HG02642 (cell line): ENCODE measurements at regions not wholly inside any gene's neighbourhood (a gene's known extent, or its start where the extent isn't known, plus 50 kb on each side); places are given as distances from the start of the nearest gene placed in this dataset.

Source experiments
- ATAC-seq: cut with Tn5 transposase; IDR thresholded peaks from one replicate; pipeline ENCODE4 v1.9.1; 2021; ENCODE audit warnings: mild to moderate bottlenecking; ENCODE audit not compliant: unreplicated experiment, poor library complexity

DNA sequence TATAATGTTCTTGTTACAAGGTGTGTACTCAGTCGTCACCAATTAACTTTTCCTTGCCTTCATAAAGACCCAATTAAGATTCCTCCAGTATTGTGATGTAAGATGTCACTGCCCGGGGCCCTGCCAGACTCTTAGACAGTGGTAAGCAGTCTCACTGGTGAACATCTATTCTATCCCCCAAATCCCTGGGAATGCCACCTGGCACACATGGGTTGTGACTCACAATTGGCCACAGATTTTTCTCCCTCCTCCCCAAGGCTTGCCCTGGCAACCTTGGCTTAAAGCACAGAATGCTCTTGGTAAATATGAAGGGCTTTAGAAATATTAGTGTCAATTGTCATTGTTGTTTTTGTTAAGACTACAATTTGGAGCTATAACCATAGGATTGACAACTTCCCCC, 287.9 kb downstream of the ETAA1 start:
- no peak for ATAC-seq

DNA sequence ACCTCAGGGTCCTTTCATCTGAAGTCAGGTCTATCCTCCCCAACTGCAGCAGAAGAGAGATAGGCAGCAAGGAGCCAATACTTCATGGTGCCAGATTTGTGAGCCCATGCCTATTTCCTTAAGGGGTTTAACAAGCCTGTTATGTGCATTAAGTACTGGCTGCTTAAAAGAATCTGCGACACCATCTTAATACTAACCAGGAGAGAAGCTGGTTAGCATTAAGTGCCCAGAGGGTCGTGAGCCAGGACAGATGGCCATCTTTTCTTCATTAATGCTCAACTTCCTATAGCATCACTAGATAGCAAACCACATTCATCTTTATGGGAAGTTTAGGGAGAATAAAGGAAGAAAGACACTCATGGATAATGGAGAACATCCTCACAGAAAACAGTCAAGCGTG, 289.1 kb downstream of the ETAA1 start:
- ATAC-seq: no peak

GRCh38 chr2:67689186-67689585, 292.1 kb downstream of the ETAA1 start:
- no peak for ATAC-seq

- ATAC-seq: no peak
These were observed 292.5 kb downstream of the ETAA1 start for GRCh38 chr2:67689651-67690050.

DNA sequence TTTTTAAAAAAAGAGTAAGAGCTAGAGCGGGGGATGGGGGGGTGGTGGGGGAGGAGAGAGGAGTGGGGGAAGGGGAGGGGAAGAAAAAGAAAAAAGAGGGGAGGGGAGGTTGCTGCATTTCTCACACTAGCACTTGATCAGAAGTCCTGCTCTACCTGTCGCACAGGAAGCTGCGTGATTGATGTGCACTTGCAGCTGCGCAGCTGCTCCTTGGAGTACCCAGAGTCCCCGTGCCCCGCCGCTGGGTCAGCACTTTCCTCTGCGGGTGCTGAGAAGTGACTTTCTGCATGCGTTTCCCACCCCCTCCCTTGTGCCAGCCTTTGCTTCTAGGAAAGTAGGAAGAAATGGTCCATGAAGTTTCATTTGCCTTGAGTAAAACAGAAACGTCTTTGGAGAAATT, 297.3 kb downstream of the ETAA1 start:
- no peak for ATAC-seq

DNA sequence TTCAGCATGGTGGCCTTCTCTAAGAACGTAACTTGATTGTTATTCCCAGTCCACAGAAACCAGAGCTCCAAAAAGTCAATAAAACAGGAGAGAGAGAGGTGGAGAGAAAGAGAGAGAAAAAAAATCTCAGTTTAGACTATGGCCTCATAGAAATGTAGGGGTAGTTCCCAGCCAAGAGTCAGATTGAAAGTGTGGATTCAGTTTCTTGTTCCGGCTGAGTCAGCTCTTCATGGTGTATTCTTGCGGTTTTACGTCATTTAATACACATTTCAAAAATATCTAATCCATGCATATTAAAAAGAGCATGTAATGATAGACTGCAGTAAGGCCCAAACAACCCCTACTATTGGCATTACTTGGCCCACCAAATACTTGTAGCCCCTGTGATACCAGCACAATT, 303.9 kb downstream of the ETAA1 start:
- no peak for ATAC-seq

DNA sequence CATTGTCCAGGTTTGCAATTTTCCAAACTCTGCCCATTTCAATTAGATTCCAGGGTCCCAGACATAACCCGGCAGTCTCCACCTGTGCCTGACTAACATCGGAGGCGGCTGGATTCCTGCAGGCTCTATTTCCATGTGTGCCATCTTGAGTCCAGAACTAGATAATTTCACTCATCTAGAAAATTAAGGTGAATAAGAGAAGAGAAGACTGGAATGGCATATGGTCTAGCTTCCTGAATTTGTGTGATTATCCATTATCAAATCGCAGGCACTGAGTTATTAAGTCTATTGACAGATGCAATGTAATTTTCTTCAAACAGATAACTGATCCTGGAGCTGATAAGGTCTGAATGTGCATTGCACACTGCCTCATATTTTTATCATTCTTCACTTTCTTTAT, 305.2 kb downstream of the ETAA1 start:
- no peak for ATAC-seq

DNA sequence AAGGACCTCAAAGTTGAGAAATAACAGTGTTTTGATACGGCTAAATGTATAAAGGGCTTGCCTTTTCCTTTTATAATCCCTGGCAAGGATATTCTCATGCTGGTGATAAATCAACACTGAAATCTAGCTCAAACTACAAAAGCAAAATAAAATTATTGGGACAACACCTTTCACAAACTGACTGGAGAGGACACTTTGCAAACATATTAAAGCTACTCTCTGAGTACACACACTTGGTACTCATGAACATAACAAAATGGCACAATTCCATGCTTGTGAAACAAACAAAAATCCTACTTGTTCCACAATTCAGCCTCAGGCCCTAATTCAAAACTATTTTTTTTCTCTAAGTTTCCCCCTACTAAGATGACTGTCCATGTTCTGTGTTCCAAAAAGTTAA, 305.8 kb downstream of the ETAA1 start:
- no peak for ATAC-seq

GRCh38 chr2:67706082-67706481, 308.9 kb downstream of the ETAA1 start:
- ATAC-seq: no peak

DNA sequence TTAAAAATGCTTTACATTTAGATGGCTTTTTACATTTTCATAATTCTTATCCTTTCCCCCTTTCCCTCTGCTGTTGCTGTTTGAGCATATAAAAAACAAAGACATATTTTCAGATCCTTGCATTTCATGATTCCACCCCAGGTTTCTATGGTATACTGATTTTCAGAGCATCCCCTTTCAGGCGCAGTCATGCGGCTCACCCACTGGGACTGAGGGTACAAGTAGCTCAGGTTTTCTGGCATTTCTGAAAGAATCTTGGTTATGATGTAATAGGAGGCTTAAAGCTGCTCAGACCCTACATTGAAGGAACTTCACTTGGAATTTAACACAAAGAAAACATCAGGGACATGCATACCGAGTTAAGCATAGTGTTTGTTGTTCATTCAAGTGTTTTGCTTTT, 310.8 kb downstream of the ETAA1 start:
- ATAC-seq: no peak

DNA sequence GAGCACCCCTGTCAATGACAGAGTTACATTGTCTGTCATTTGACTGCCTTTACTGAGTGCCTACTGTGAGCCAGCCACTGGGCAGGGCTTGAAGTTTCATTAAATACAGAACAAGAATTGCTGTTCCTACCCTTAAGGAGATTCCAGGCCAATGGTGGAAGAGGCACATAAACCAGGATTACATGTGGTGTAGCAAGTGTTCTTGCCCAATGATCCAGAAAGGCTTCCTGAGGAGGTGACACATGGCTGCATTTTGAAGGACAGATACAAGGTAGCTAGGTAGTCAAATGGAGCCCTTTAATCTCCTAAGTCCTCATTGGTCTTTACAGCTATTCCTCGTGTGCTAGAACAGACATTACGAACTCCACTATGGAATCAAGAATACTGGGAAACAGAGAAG, 312.7 kb downstream of the ETAA1 start:
- no peak for ATAC-seq

GRCh38 chr2:67712484-67712883, 315.4 kb downstream of the ETAA1 start:
- no peak for ATAC-seq

DNA sequence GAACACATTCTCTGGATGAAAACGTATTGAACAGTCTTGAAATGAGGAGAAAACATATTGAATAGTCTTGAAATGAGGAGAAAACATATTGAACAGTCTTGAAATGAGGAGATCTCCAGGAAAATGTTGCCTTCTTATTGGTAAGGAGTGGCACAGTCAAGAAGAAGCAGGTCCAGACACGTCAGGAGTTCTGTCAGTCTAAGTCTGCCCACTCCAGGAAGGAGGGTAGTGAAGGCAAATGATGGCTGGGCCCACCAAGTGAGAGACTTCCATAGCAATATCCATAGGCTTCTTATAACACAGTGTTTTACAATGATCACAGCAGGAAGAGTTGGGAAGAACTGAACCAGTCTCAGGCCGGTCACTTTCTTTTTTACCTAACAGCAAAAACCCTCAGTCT, 316.2 kb downstream of the ETAA1 start:
- ATAC-seq: no peak

DNA sequence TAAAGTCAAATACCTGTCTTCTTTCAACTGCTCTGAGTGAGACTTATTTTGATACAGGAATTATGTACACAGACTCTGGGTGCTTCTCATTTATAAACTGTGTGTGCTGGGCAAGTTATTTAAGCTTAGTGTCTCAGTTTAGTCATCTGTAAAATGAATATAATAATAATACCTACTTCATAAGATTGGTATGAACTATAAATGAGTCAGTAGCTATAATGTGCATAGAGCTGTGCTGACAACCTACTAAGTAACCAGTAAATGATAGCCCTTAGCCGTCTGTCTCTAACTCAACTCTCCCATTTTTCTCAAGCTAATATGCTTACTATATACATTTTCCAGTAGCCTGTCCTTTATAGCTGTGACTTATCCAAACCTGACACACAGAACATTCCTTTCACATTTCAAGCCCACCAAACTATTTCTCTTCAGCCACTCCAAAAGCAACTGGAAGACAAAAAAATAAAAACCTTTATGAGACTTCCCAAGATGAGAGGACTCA, 319.8 kb downstream of the ETAA1 start:
- no peak for ATAC-seq

GRCh38 chr2:67717692-67718091, 320.6 kb downstream of the ETAA1 start:
- ATAC-seq: no peak

GRCh38 chr2:67719351-67719750, 322.2 kb downstream of the ETAA1 start:
- no peak for ATAC-seq

DNA sequence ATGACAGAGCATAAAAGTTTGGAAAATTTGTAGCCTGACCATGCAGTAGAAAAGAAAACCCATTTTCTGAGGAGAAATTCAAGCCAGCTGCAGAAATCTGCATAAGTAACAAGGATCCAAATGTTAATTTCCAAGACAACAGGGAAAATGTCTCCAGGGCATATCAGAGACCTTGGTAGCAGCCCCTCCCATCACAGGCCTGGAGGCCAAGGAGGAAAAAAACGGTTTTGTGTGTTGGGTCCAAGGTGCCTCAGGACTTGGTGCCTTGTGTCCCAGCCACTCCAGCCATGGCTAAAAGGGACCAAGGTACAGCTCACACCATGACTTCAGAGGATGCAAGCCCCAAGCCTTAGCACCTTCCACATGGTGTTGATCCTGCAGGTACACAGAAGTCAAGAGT, 324.4 kb downstream of the ETAA1 start:
- no peak for ATAC-seq

- ATAC-seq: no peak
These were observed 327.1 kb downstream of the ETAA1 start for GRCh38 chr2:67724261-67724660.

- no peak for ATAC-seq
These were observed 328.6 kb downstream of the ETAA1 start for GRCh38 chr2:67725731-67726130.

GRCh38 chr2:67726416-67726815, 329.3 kb downstream of the ETAA1 start:
- no peak for ATAC-seq

DNA sequence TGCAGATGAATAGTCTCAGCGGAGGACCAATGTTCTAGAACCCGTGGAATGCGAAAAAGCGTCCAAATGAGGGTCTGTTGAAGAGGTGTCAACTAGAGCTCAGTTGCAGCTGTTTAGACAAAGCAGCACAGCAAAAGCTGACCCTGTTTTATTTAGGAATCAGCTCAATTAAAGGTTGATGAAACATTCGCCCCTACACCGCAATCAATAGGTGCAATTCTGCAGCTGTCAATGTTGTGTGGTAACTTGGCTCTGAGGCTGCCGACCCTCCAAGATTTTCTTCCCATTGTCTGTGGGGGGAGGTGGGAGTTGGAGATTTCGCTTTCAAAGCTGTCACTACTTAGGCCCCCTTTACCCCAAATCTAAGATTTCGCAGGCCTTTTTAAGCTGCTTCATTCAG, 330.0 kb downstream of the ETAA1 start:
- no peak for ATAC-seq

GRCh38 chr2:67727623-67728022, 330.5 kb downstream of the ETAA1 start:
- no peak for ATAC-seq

DNA sequence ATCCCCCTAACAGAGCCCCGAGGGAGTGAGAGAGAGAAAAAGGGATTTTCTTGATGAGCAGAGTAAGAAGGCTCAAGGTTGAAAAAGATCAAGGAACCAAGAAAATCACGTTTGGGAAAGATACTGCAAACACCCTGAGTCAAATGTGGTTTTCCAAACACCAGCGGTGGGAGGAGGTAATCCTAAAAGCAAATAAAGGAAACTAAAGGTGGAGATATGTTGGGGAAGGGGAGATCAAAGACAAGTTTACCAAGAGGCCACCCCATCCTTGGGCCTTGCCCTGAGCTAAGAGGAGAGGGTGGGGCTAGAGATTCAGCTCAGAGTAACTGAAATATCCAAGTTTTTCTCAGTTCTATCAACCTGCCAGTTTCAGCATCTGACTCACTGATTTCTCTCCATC, 332.3 kb downstream of the ETAA1 start:
- ATAC-seq: no peak
